ENCODE measurements at regions not wholly inside any gene's neighbourhood (a gene's known extent, or its start where the extent isn't known, plus 50 kb on each side); places are given as distances from the start of the nearest gene placed in this dataset.

- TF ChIP-seq POLR2A (IDR thresholded peaks at IDR 0.05) (no peak), CTCF (IDR thresholded peaks at IDR 0.05) (no peak)
Observed at GRCh38 chr19:5231857-5232678, 108.5 kb downstream of the PTPRS start.

Data from right lobe of liver (tissue), 4 donors.